GM19395 (cell line): ENCODE measurements at regions not wholly inside any gene's neighbourhood (a gene's known extent, or its start where the extent isn't known, plus 50 kb on each side); places are given as distances from the start of the nearest gene placed in this dataset.
"Not testable (repeated sequence)": the region's sequence is repeated elsewhere in the genome, so short reads cannot be mapped to it uniquely, and the experiment has no call there.

Source experiments
- ATAC-seq: cut with Tn5 transposase; IDR thresholded peaks from one replicate; pipeline ENCODE4 v1.9.1; 2021; ENCODE audit warnings: mild to moderate bottlenecking, moderate library complexity; ENCODE audit not compliant: unreplicated experiment

- ATAC-seq: peak; percentile 95
Observed at GRCh38 chr2:39837856-39838453, 58.9 kb upstream of the THUMPD2 start.

GRCh38 chr2:39836638-39837037, 57.6 kb upstream of the THUMPD2 start:
- ATAC-seq: no peak

DNA sequence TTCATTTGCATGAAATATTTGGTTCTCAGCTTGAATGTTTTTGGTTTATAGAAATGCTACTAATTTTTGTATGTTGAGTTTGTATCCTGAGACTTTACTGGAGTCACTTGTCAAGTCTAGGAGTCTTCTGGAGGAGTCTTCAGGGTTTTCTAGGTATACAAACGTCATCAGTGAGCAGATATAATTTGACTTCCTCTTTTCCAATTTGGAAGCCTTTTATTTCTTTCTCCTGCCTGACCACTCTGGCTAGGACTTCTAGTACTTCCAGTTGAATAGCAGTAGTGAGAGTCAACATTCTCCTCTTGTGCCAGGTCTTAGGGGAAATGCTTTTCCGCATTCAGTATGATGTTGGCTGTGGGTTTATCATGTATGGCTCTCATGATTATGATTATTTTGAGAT, 55.4 kb upstream of the THUMPD2 start:
- ATAC-seq: no peak

- ATAC-seq: not testable (repeated sequence)
Observed at GRCh38 chr2:39830610-39831009, 51.6 kb upstream of the THUMPD2 start.
